Neural cell (in vitro differentiated cells): ENCODE measurements at regions not wholly inside any gene's neighbourhood (a gene's known extent, or its start where the extent isn't known, plus 50 kb on each side); places are given as distances from the start of the nearest gene placed in this dataset.

Experiments used
- H2AFZ ChIP-seq: fragments of 200-600, 300-800 bp; sonication (generic), shearing (Covaris generic); 2 replicates; pipeline ENCODE4 v1.6.0; 2014; ENCODE audit warnings: low read depth, mild to moderate bottlenecking, antibody characterized with exemption, low read length, moderate library complexity
- H3F3A ChIP-seq: fragments of 200-600 bp; shearing (Covaris generic); 2 replicates; pipeline ENCODE4 v1.6.1; 2016; ENCODE audit warnings: mild to moderate bottlenecking, moderate library complexity, mixed read lengths, antibody characterized with exemption, low read length; ENCODE audit not compliant: insufficient read depth, poor library complexity, severe bottlenecking
- H3K27ac ChIP-seq: fragments of 200-600, 300-800 bp; sonication (generic), shearing (Covaris generic); 2 replicates; pipeline ENCODE4 v1.5.1; 2014; ENCODE audit warnings: mild to moderate bottlenecking, low read length, moderate library complexity
- H3K27me3 ChIP-seq: fragments of 300-800, 200-600 bp; sonication (generic), shearing (Covaris generic); 2 replicates; pipeline ENCODE4 v1.6.0; 2014; ENCODE audit warnings: mild to moderate bottlenecking, low read depth, low read length, moderate library complexity; ENCODE audit not compliant: insufficient read depth
- H3K36me3 ChIP-seq: fragments of 300-800, 200-600 bp; sonication (generic), shearing (Covaris generic); 2 replicates; pipeline ENCODE4 v1.5.1; 2014; ENCODE audit warnings: mild to moderate bottlenecking, antibody characterized with exemption, low read length, moderate library complexity; ENCODE audit not compliant: insufficient read depth
- H3K4me2 ChIP-seq: fragments of 300-800, 200-600 bp; sonication (generic), shearing (Covaris generic); 2 replicates; pipeline ENCODE4 v1.6.0; 2014; ENCODE audit warnings: mild to moderate bottlenecking, low read length
- H3K4me3 ChIP-seq: fragments of 300-800, 200-600 bp; sonication (generic), shearing (Covaris generic); 2 replicates; pipeline ENCODE4 v1.5.1; 2014; ENCODE audit warnings: mild to moderate bottlenecking, low read length, moderate library complexity
- H3K79me2 ChIP-seq: fragments of 200-600 bp; shearing (Covaris generic); replicated peaks from 2 replicates; pipeline ENCODE4 v1.6.0; 2014; ENCODE audit warnings: mild to moderate bottlenecking, low read length, moderate library complexity; ENCODE audit not compliant: insufficient read depth
- H3K9ac ChIP-seq: fragments of 300-800, 200-600 bp; sonication (generic), shearing (Covaris generic); 2 replicates; pipeline ENCODE4 v1.6.1; 2016; ENCODE audit warnings: mild to moderate bottlenecking, low read length, mixed read lengths
- H3K9me2 ChIP-seq: fragments of 200-600 bp; shearing (Covaris generic); 2 replicates; pipeline ENCODE4 v1.6.1; 2016; ENCODE audit warnings: mild to moderate bottlenecking, low read length, mixed read lengths; ENCODE audit not compliant: insufficient read depth
- H3K9me3 ChIP-seq: fragments of 200-600, 300-800 bp; sonication (generic), shearing (Covaris generic); 2 replicates; pipeline ENCODE4 v1.6.1; 2016; ENCODE audit warnings: mild to moderate bottlenecking, mixed run types, low read length, moderate library complexity, mixed read lengths
- H4K20me1 ChIP-seq: fragments of 200-600 bp; shearing (Covaris generic); 2 replicates; pipeline ENCODE4 v1.6.1; 2016; ENCODE audit warnings: mild to moderate bottlenecking, mixed run types; ENCODE audit not compliant: insufficient read depth
- EP300 ChIP-seq: fragments of 450-650 bp; conservative IDR thresholded peaks from 2 replicates; pipeline ENCODE4 v1.6.1; 2014; ENCODE audit warnings: antibody characterized with exemption, mild to moderate bottlenecking, moderate library complexity; ENCODE audit not compliant: poor library complexity, severe bottlenecking
- EZH2 ChIP-seq: fragments of 200-600, 300-800 bp; shearing (Covaris generic), sonication (generic); IDR thresholded peaks from 2 replicates; pipeline ENCODE4 v1.6.1; 2014; ENCODE audit warnings: antibody characterized with exemption, low read length, borderline replicate concordance, mild to moderate bottlenecking; ENCODE audit not compliant: insufficient read depth, poor library complexity, severe bottlenecking
- MXI1 ChIP-seq: fragments of 450-650 bp; conservative IDR thresholded peaks from 2 replicates; pipeline ENCODE4 v1.6.1; 2014; ENCODE audit warnings: antibody characterized with exemption, mild to moderate bottlenecking; ENCODE audit not compliant: poor library complexity, severe bottlenecking
- POLR2AphosphoS5 ChIP-seq: IDR thresholded peaks from 2 replicates; pipeline ENCODE4 v1.6.1; 2012
- RAD21 ChIP-seq: fragments of 450-650 bp; conservative IDR thresholded peaks from 2 replicates; pipeline ENCODE4 v1.6.1; 2014; ENCODE audit warnings: antibody characterized with exemption, mild to moderate bottlenecking, moderate library complexity
- REST ChIP-seq: IDR thresholded peaks from 2 replicates; pipeline ENCODE4 v1.6.1; 2012; ENCODE audit warnings: borderline replicate concordance
- SMC3 ChIP-seq: fragments of 450-650 bp; conservative IDR thresholded peaks from 2 replicates; pipeline ENCODE4 v1.6.1; 2014; ENCODE audit warnings: antibody characterized with exemption, mild to moderate bottlenecking, moderate library complexity; ENCODE audit not compliant: poor library complexity
- TAF1 ChIP-seq: IDR thresholded peaks from 2 replicates; pipeline ENCODE4 v1.6.1; 2012; ENCODE audit warnings: low read depth
- TF ChIP-seq, protein P1 (sequence below): fragments of 450-650 bp; IDR thresholded peaks from 2 replicates; pipeline ENCODE4 v1.5.1; 2014; ENCODE audit warnings: antibody characterized with exemption, mild to moderate bottlenecking, moderate library complexity; ENCODE audit not compliant: poor library complexity, severe bottlenecking

GRCh38 chr6:168962886-168963285, 290.8 kb downstream of the THBS2 start:
- no peak for TF ChIP-seq SMC3
- no peak for TF ChIP-seq POLR2AphosphoS5
- TF ChIP-seq, protein P1, sequence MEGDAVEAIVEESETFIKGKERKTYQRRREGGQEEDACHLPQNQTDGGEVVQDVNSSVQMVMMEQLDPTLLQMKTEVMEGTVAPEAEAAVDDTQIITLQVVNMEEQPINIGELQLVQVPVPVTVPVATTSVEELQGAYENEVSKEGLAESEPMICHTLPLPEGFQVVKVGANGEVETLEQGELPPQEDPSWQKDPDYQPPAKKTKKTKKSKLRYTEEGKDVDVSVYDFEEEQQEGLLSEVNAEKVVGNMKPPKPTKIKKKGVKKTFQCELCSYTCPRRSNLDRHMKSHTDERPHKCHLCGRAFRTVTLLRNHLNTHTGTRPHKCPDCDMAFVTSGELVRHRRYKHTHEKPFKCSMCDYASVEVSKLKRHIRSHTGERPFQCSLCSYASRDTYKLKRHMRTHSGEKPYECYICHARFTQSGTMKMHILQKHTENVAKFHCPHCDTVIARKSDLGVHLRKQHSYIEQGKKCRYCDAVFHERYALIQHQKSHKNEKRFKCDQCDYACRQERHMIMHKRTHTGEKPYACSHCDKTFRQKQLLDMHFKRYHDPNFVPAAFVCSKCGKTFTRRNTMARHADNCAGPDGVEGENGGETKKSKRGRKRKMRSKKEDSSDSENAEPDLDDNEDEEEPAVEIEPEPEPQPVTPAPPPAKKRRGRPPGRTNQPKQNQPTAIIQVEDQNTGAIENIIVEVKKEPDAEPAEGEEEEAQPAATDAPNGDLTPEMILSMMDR = no peak
- no peak for TF ChIP-seq EZH2
- no peak for TF ChIP-seq REST
- TF ChIP-seq RAD21 = no peak
- TF ChIP-seq MXI1 = no peak
- no peak for TF ChIP-seq TAF1
- TF ChIP-seq EP300 = no peak
- no peaks in the 10 kb centered on the region for H3K79me2 ChIP-seq
- H4K20me1 ChIP-seq = no peaks in the 10 kb centered on the region
- H3K9ac ChIP-seq = no peak overlapping the region
- no peak overlapping the region for H3K27ac ChIP-seq
- H3K27me3 ChIP-seq = no peaks in the 10 kb centered on the region
- H3K4me3 ChIP-seq = no peak overlapping the region
- no peaks in the 10 kb centered on the region for H3K9me3 ChIP-seq
- H3F3A ChIP-seq = no peaks in the 10 kb centered on the region
- no peaks in the 10 kb centered on the region for H3K9me2 ChIP-seq
- no peak overlapping the region for H2AFZ ChIP-seq
- no peak overlapping the region for H3K4me2 ChIP-seq
- no peaks in the 10 kb centered on the region for H3K36me3 ChIP-seq

DNA sequence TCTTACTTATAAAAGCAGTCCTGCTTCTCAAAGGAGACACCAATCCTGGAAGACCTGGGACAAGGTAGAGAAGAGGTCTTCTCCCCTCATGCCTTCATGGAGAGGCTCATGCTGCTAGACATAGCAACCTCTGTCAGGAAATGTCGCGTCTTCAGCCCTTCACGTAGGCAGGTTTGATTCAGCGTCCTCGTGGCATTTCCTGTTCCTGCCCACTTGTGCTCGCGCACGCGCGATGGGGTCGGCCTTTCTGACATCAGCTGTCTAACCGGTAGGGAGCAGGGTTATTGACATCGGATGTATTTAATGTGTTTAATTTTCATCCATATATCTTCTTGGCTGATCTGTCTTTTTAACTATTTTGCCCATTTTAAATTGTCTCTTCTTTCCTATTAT, 292.4 kb downstream of the THBS2 start:
- no peaks in the 10 kb centered on the region for H3K27me3 ChIP-seq
- no peaks in the 10 kb centered on the region for H3F3A ChIP-seq
- no peak overlapping the region for H3K9ac ChIP-seq
- H3K4me2 ChIP-seq = no peak overlapping the region
- no peaks in the 10 kb centered on the region for H4K20me1 ChIP-seq
- no peaks in the 10 kb centered on the region for H3K36me3 ChIP-seq
- no peaks in the 10 kb centered on the region for H3K9me2 ChIP-seq
- TF ChIP-seq, protein P1 = no peak
- TF ChIP-seq REST (no peak), MXI1 (no peak)
- H3K79me2 ChIP-seq = no peaks in the 10 kb centered on the region
- no peaks in the 10 kb centered on the region for H3K9me3 ChIP-seq
- H3K27ac ChIP-seq = no peak overlapping the region
- H3K4me3 ChIP-seq = no peak overlapping the region
- H2AFZ ChIP-seq = no peak overlapping the region
